K562 (cell line): ENCODE measurements at regions not wholly inside any gene's neighbourhood (a gene's known extent, or its start where the extent isn't known, plus 50 kb on each side); places are given as distances from the start of the nearest gene placed in this dataset.

ENCODE experiments used
- ATAC-seq: fragments of 200-7000 bp; cut with Tn5 transposase; 3 replicates; pipeline ENCODE4 v1.9.1; 2020; ENCODE audit warnings: moderate library complexity
- BruUV-seq: library from RNA; stranded (reverse); fragments of 400-500 nt; replicated peaks from 2 replicates; lab custom pipeline; 2021; lab: Mats Ljungman, UMichigan
- CTCF ChIA-PET: fragments of 300-600 bp; formaldehyde crosslinking; extraction: SDS; loops from one replicate; lab custom pipeline; 2021; ENCODE audit warnings: low intra/inter-chr PET ratio; lab: Yijun Ruan, JAX
- POLR2A ChIA-PET: fragments of 300-600, 350-650 bp; sonication (Branson Sonifier 250); formaldehyde crosslinking; extraction: SDS; loops from one replicate; lab custom pipeline; 2021; ENCODE audit warnings: antibody characterized with exemption, inconsistent platforms; lab: Yijun Ruan, JAX
- DNase-seq, 4 experiments: peaks; one replicate each; pipeline versions ENCODE4 v3.0.0 to v3.0.0-alpha.2; 2011 to 2018; ENCODE audit warnings: low spot score in 3 of 4, mixed read lengths in 3 of 4; ENCODE audit errors: extremely low read depth in 1 of 4
- FAIRE-seq: peaks from 2 replicates; lab custom pipeline; 2011; peaks lifted over from hg19 to GRCh38; lab: Jason Lieb, UNC
- H2AFZ ChIP-seq: 2 replicates; pipeline ENCODE4 v1.6.0; 2011; ENCODE audit warnings: low read depth, low read length, control low read depth, inconsistent platforms
- H3K27ac ChIP-seq: fragments of 200-600 bp; 3 replicates; pipeline ENCODE4 v1.8.0; 2011; ENCODE audit warnings: low read depth, mild to moderate bottlenecking, control low read depth, inconsistent platforms, low read length, moderate library complexity, mixed read lengths; ENCODE audit errors: extremely low read depth
- H3K27me3 ChIP-seq, 2 experiments: fragments of 300-600 bp in 1 of 2; 2 replicates in 1 of 2; 3 replicates in 1 of 2; pipeline versions ENCODE4 v1.6.0 to v1.8.0; 2011; ENCODE audit warnings: inconsistent platforms in 2 of 2, low read length in 2 of 2, mild to moderate bottlenecking in 1 of 2, mixed read lengths in 1 of 2, moderate library complexity in 1 of 2; ENCODE audit not compliant: control insufficient read depth in 2 of 2, insufficient read depth in 2 of 2
- H3K36me3 ChIP-seq: fragments of 300-600 bp; 3 replicates; pipeline ENCODE4 v1.8.0; 2011; ENCODE audit warnings: mild to moderate bottlenecking, low read length, inconsistent platforms; ENCODE audit not compliant: control insufficient read depth, insufficient read depth
- H3K4me1 ChIP-seq, 2 experiments: fragments of 200-600 bp in 1 of 2; replicated peaks in 1 of 2; 2 replicates in 1 of 2; 3 replicates in 1 of 2; pipeline versions ENCODE4 v1.5.1 to v1.8.0; 2011; ENCODE audit warnings: inconsistent platforms in 2 of 2, low read length in 2 of 2, mild to moderate bottlenecking in 1 of 2, mixed read lengths in 1 of 2, moderate library complexity in 1 of 2; ENCODE audit not compliant: control insufficient read depth in 2 of 2, insufficient read depth in 2 of 2
- H3K4me2 ChIP-seq: 2 replicates; pipeline ENCODE4 v1.6.1; 2011; ENCODE audit warnings: low read length, control low read depth, inconsistent platforms, mixed read lengths; ENCODE audit not compliant: insufficient read depth
- H3K4me3 ChIP-seq: fragments of 200-600 bp; sonication (generic), shearing (Covaris generic); 2 replicates; pipeline ENCODE4 v1.5.1; 2016; ENCODE audit warnings: control low read depth, inconsistent platforms
- H3K79me2 ChIP-seq: fragments of 200-600 bp; 3 replicates; pipeline ENCODE4 v1.8.0; 2011; ENCODE audit warnings: low read length, inconsistent platforms; ENCODE audit not compliant: control insufficient read depth, insufficient read depth
- H3K9ac ChIP-seq, 2 experiments: 2 replicates each; pipeline versions ENCODE4 v1.6.0 to v1.6.1; 2011; ENCODE audit warnings: low read depth in 2 of 2, low read length in 2 of 2, control low read depth in 1 of 2, inconsistent platforms in 1 of 2, mild to moderate bottlenecking in 1 of 2, mixed read lengths in 1 of 2; ENCODE audit not compliant: insufficient read depth in 1 of 2
- H3K9me1 ChIP-seq: one replicate; pipeline ENCODE4 v1.6.0; 2011; ENCODE audit warnings: inconsistent platforms, mild to moderate bottlenecking, low read length, moderate library complexity; ENCODE audit not compliant: control insufficient read depth, insufficient read depth
- H3K9me3 ChIP-seq: replicated peaks from 2 replicates; pipeline ENCODE4 v1.5.1; 2011; ENCODE audit warnings: low read depth, low read length, inconsistent platforms; ENCODE audit not compliant: control insufficient read depth, insufficient read depth
- H4K20me1 ChIP-seq: replicated peaks from 2 replicates; pipeline ENCODE4 v1.6.1; 2011; ENCODE audit warnings: low read length, inconsistent platforms, mixed read lengths; ENCODE audit not compliant: control insufficient read depth, insufficient read depth
- ASH1L ChIP-seq: fragments of 450-650 bp; IDR thresholded peaks from 2 replicates; pipeline ENCODE4 v1.6.1; 2018; ENCODE audit warnings: borderline replicate concordance, mild to moderate bottlenecking, low read depth; ENCODE audit not compliant: partially characterized antibody
- SAP30 ChIP-seq: fragments of 200-600 bp; sonication (generic); IDR thresholded peaks from 2 replicates; pipeline ENCODE4 v1.6.1; 2012; ENCODE audit warnings: borderline replicate concordance, low read depth, mild to moderate bottlenecking, moderate library complexity, low read length, control low read depth, inconsistent platforms; ENCODE audit not compliant: insufficient read depth, poor library complexity, severe bottlenecking
- STAG1 ChIP-seq: sonication (generic); formaldehyde crosslinking; IDR thresholded peaks from 2 replicates; pipeline ENCODE4 v1.5.0; 2020; ENCODE audit warnings: missing genetic modification reagents, borderline replicate concordance
- ZNF41 ChIP-seq: fragments of 250-450 bp; sonication (Bioruptor Pico); conservative IDR thresholded peaks from 2 replicates; pipeline ENCODE4 v1.4.0; 2020; ENCODE audit warnings: mild to moderate bottlenecking
- WGBS: fragments of 100-300 bp; shearing (Covaris generic); methylation state at CpG from one replicate; pipeline ENCODE4 v1.1.6; 2016; ENCODE audit warnings: low coverage, mixed read lengths; ENCODE audit not compliant: insufficient coverage; ENCODE audit errors: missing lambda C conversion rate; 5-methylcytosine and 5-hydroxymethylcytosine counted together
- in situ Hi-C: fragments of 300-500 bp; cut with MboI; formaldehyde crosslinking; loops from 4 replicates; pipeline ENCODE4 v1.15.0; 2018; ENCODE audit warnings: inconsistent platforms, mixed read lengths
- intact Hi-C: fragments of 100-400 bp; cut with micrococcal nuclease; formaldehyde crosslinking; loops from 2 replicates; pipeline ENCODE4 v1.14.2; 2022
- TF ChIP-seq, protein P1 (sequence below), 2 experiments: IDR thresholded peaks in 1 of 2; conservative IDR thresholded peaks in 1 of 2; 2 replicates each; pipeline ENCODE4 v1.6.1; 2016; ENCODE audit warnings: low read depth in 2 of 2, mild to moderate bottlenecking in 1 of 2, missing compliant biosample characterization in 1 of 2, missing genetic modification characterization in 1 of 2, moderate library complexity in 1 of 2
- TF ChIP-seq, protein P2 (sequence below): sonication (generic); IDR thresholded peaks from 2 replicates; pipeline ENCODE4 v1.6.1; 2016
- TF ChIP-seq, protein P3 (sequence below): sonication (generic); formaldehyde crosslinking; IDR thresholded peaks from 2 replicates; pipeline ENCODE4 v1.8.0; 2022; ENCODE audit warnings: mild to moderate bottlenecking, low read depth, missing genetic modification reagents

DNA sequence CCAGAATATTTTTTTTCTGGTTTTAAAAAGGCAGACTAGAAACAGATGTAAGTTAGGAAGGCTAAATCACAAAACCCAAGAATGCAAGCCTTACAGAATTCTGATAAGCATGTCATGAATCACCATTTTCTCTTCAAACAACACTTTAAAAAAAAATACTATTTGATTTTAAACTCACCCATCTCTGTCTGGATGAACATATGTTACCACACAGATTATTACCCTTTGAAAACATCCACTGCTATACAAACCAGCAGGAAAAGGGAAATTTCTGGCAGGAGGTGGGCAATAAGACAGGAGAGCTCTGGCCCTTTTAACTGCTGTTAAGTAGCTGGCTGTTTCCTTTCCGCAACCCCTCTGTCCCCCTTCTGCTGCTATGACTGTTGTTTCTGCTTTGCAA, 317.7 kb upstream of the NOCT start:
- Histone ChIP-seq H3K4me3 (no peak overlapping the region), H3K9ac (no peak overlapping the region), H3K79me2 (no peaks in the 10 kb centered on the region), H3K4me1 (no peaks in the 10 kb centered on the region), H4K20me1 (peaks cover 5% of the 10 kb centered on the region; the same call in 1 of the 2 replicates), H3K4me2 (no peak overlapping the region), H2AFZ (no peak overlapping the region), H3K27ac (no peak overlapping the region), H3K9me3 (no peaks in the 10 kb centered on the region), H3K9me1 (no peaks in the 10 kb centered on the region), H3K27me3 (peaks cover 5 to 7% of the 10 kb centered on the region in 2 experiments; a peak in 3 of 5 replicates), H3K36me3 (no peaks in the 10 kb centered on the region)
- FAIRE-seq (no peak), ATAC-seq (no peak), DNase-seq (no peak)
- ChIA-PET CTCF (no interaction called here), POLR2A (interaction anchor here (0.6 kb wide), 1 partner anchor 191 kb away, joined by 3 read pairs; no protein-coding TSS in a partner anchor)
- no TSS peak for BruUV-seq
- intact Hi-C loops, result no loop called here
- in situ Hi-C loops, result no loop called here
- 36% methylated on average over 1 of the region's 1 CpG for WGBS
- TF ChIP-seq STAG1 (CRISPR knock-in tag), result no peak

DNA sequence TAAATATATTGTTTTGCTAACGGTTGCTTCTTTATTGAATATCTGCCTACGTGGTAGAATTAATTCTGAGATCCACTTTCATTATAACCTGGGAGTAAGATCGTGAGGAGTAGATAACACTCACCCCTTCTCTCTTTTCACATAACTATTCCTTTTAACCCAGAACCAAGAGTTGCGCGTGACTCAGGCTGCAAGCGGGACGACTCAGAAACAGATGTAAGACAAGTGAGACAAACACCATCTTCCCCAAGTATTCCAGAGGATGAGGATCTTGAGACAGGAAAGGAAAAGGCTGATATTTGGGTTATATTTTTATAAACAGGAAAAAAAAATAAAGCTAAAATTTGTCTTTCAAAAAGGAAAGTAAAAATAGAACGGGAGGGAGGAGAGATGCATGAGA, 318.8 kb upstream of the NOCT start:
- no peak overlapping the region for H3K9ac ChIP-seq
- TF ChIP-seq, protein P1, sequence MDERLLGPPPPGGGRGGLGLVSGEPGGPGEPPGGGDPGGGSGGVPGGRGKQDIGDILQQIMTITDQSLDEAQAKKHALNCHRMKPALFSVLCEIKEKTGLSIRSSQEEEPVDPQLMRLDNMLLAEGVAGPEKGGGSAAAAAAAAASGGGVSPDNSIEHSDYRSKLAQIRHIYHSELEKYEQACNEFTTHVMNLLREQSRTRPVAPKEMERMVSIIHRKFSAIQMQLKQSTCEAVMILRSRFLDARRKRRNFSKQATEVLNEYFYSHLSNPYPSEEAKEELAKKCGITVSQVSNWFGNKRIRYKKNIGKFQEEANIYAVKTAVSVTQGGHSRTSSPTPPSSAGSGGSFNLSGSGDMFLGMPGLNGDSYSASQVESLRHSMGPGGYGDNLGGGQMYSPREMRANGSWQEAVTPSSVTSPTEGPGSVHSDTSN (CRISPR knock-in tag; IDR thresholded peaks at IDR 0.05; ENCODE audit: low read depth), result no peak
- TF ChIP-seq, protein P1 (tag; conservative IDR thresholded peaks at IDR 0.05; ENCODE audit: low read depth), result no peak
- TF ChIP-seq ZNF41 (CRISPR knock-in tag), result 0 out of 2 replicates have a peak, but pooled peaks have one; percentile 17
- no peak for TF ChIP-seq SAP30
- TF ChIP-seq, protein P2, sequence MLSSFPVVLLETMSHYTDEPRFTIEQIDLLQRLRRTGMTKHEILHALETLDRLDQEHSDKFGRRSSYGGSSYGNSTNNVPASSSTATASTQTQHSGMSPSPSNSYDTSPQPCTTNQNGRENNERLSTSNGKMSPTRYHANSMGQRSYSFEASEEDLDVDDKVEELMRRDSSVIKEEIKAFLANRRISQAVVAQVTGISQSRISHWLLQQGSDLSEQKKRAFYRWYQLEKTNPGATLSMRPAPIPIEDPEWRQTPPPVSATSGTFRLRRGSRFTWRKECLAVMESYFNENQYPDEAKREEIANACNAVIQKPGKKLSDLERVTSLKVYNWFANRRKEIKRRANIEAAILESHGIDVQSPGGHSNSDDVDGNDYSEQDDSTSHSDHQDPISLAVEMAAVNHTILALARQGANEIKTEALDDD, result no peak
- TF ChIP-seq, protein P3, sequence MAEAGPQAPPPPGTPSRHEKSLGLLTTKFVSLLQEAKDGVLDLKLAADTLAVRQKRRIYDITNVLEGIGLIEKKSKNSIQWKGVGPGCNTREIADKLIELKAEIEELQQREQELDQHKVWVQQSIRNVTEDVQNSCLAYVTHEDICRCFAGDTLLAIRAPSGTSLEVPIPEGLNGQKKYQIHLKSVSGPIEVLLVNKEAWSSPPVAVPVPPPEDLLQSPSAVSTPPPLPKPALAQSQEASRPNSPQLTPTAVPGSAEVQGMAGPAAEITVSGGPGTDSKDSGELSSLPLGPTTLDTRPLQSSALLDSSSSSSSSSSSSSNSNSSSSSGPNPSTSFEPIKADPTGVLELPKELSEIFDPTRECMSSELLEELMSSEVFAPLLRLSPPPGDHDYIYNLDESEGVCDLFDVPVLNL (CRISPR knock-in tag), result no peak
- TF ChIP-seq ASH1L, result no peak
- ChIA-PET CTCF (no interaction called here), POLR2A (no interaction called here)
- H4K20me1 ChIP-seq, result peaks cover 5% of the 10 kb centered on the region; the same call in 1 of the 2 replicates
- H3K4me1 ChIP-seq, result no peaks in the 10 kb centered on the region
- in situ Hi-C loops (no loop called here), intact Hi-C loops (no loop called here)
- H3K27me3 ChIP-seq, result peaks cover 5 to 7% of the 10 kb centered on the region in 2 experiments; a peak in 3 of 5 replicates
- H3K4me2 ChIP-seq, result no peak overlapping the region
- H3K9me1 ChIP-seq, result no peaks in the 10 kb centered on the region
- no peak overlapping the region for H2AFZ ChIP-seq
- H3K9me3 ChIP-seq, result no peaks in the 10 kb centered on the region
- DNase-seq (no peak), FAIRE-seq (no peak), ATAC-seq (no peak)
- no peak overlapping the region for H3K27ac ChIP-seq
- WGBS, result 25% methylated on average over 8 of the region's 8 CpGs
- H3K36me3 ChIP-seq, result no peaks in the 10 kb centered on the region
- no peaks in the 10 kb centered on the region for H3K79me2 ChIP-seq
- no TSS peak for BruUV-seq
- H3K4me3 ChIP-seq, result no peak overlapping the region
